SJSA1 (cell line): ENCODE measurements at regions not wholly inside any gene's neighbourhood (a gene's known extent, or its start where the extent isn't known, plus 50 kb on each side); places are given as distances from the start of the nearest gene placed in this dataset.

Experiments used
- DNase-seq, 2 experiments: peaks; one replicate each; pipeline ENCODE4 v3.0.0-alpha.2; 2015 to 2020; ENCODE audit warnings: low spot score in 2 of 2, low read depth in 1 of 2
- H3K27ac ChIP-seq: fragments of 250-450 bp; sonication (Bioruptor Pico); 2 replicates; pipeline ENCODE4 v1.5.1; 2020; ENCODE audit warnings: mild to moderate bottlenecking, moderate library complexity
- H3K27me3 ChIP-seq: fragments of 250-450 bp; sonication (Bioruptor Pico); replicated peaks from 2 replicates; pipeline ENCODE4 v1.5.1; 2020; ENCODE audit warnings: mild to moderate bottlenecking, moderate library complexity
- H3K36me3 ChIP-seq: fragments of 250-450 bp; sonication (Bioruptor Pico); 2 replicates; pipeline ENCODE4 v1.5.1; 2020; ENCODE audit warnings: mild to moderate bottlenecking
- H3K4me1 ChIP-seq: fragments of 250-450 bp; sonication (Bioruptor Pico); replicated peaks from 2 replicates; pipeline ENCODE4 v1.6.1; 2021; ENCODE audit warnings: mild to moderate bottlenecking
- H3K4me3 ChIP-seq: fragments of 250-450 bp; sonication (Bioruptor Pico); 2 replicates; pipeline ENCODE4 v1.5.1; 2020; ENCODE audit warnings: mild to moderate bottlenecking
- H3K9me3 ChIP-seq: fragments of 250-450 bp; sonication (Bioruptor Pico); replicated peaks from 2 replicates; pipeline ENCODE4 v1.5.1; 2020; ENCODE audit warnings: mild to moderate bottlenecking

GRCh38 chr16:5478036-5478435 is 380.4 kb upstream of the EEF2KMT start:
- Histone ChIP-seq H3K4me3 (no peak overlapping the region), H3K27me3 (no peaks in the 10 kb centered on the region), H3K36me3 (no peaks in the 10 kb centered on the region), H3K9me3 (no peaks in the 10 kb centered on the region), H3K27ac (no peak overlapping the region), H3K4me1 (no peaks in the 10 kb centered on the region)
- DNase-seq: no peak

- no peak overlapping the region for H3K4me3 ChIP-seq
- no peaks in the 10 kb centered on the region for H3K9me3 ChIP-seq
- H3K27ac ChIP-seq: no peak overlapping the region
- no peaks in the 10 kb centered on the region for H3K27me3 ChIP-seq
- no peak for DNase-seq
- H3K36me3 ChIP-seq: no peaks in the 10 kb centered on the region
- H3K4me1 ChIP-seq: no peaks in the 10 kb centered on the region
These were observed 379.7 kb upstream of the EEF2KMT start for GRCh38 chr16:5477251-5477650.

- Histone ChIP-seq H3K36me3 (no peaks in the 10 kb centered on the region), H3K9me3 (no peaks in the 10 kb centered on the region), H3K27ac (no peak overlapping the region), H3K4me1 (no peaks in the 10 kb centered on the region), H3K4me3 (no peak overlapping the region), H3K27me3 (no peaks in the 10 kb centered on the region)
- DNase-seq: no peak
These were observed 375.0 kb upstream of the EEF2KMT start for GRCh38 chr16:5472552-5472951.

GRCh38 chr16:5468488-5468887 is 370.9 kb upstream of the EEF2KMT start:
- no peaks in the 10 kb centered on the region for H3K36me3 ChIP-seq
- no peak overlapping the region for H3K27ac ChIP-seq
- no peak for DNase-seq
- no peaks in the 10 kb centered on the region for H3K27me3 ChIP-seq
- H3K4me3 ChIP-seq: no peak overlapping the region
- no peaks in the 10 kb centered on the region for H3K4me1 ChIP-seq
- no peaks in the 10 kb centered on the region for H3K9me3 ChIP-seq

- Histone ChIP-seq H3K4me1 (no peaks in the 10 kb centered on the region), H3K9me3 (no peaks in the 10 kb centered on the region), H3K36me3 (no peaks in the 10 kb centered on the region), H3K27me3 (no peaks in the 10 kb centered on the region), H3K27ac (no peak overlapping the region), H3K4me3 (no peak overlapping the region)
- no peak for DNase-seq
These were observed 370.0 kb upstream of the EEF2KMT start for GRCh38 chr16:5467552-5467951.

- Histone ChIP-seq H3K27me3 (no peaks in the 10 kb centered on the region), H3K36me3 (no peaks in the 10 kb centered on the region), H3K4me3 (no peak overlapping the region), H3K4me1 (no peaks in the 10 kb centered on the region), H3K27ac (no peak overlapping the region), H3K9me3 (no peaks in the 10 kb centered on the region)
- no peak for DNase-seq
These were observed 369.0 kb upstream of the EEF2KMT start for GRCh38 chr16:5466551-5466950.

- Histone ChIP-seq H3K36me3 (no peaks in the 10 kb centered on the region), H3K4me3 (no peak overlapping the region), H3K27me3 (no peaks in the 10 kb centered on the region), H3K9me3 (no peaks in the 10 kb centered on the region), H3K27ac (no peak overlapping the region), H3K4me1 (no peaks in the 10 kb centered on the region)
- no peak for DNase-seq
These were observed 368.1 kb upstream of the EEF2KMT start for GRCh38 chr16:5465714-5466113.

- no peak overlapping the region for H3K4me3 ChIP-seq
- no peaks in the 10 kb centered on the region for H3K27me3 ChIP-seq
- DNase-seq: no peak
- H3K27ac ChIP-seq: no peak overlapping the region
- H3K9me3 ChIP-seq: no peaks in the 10 kb centered on the region
- H3K36me3 ChIP-seq: no peaks in the 10 kb centered on the region
- no peaks in the 10 kb centered on the region for H3K4me1 ChIP-seq
These were observed 366.2 kb upstream of the EEF2KMT start for GRCh38 chr16:5463820-5464219.

- no peaks in the 10 kb centered on the region for H3K36me3 ChIP-seq
- H3K27ac ChIP-seq: no peak overlapping the region
- no peaks in the 10 kb centered on the region for H3K27me3 ChIP-seq
- H3K9me3 ChIP-seq: no peaks in the 10 kb centered on the region
- no peak for DNase-seq
- no peak overlapping the region for H3K4me3 ChIP-seq
- H3K4me1 ChIP-seq: no peaks in the 10 kb centered on the region
These were observed 364.0 kb upstream of the EEF2KMT start for GRCh38 chr16:5461574-5461973.

GRCh38 chr16:5461141-5461540 is 363.5 kb upstream of the EEF2KMT start:
- no peaks in the 10 kb centered on the region for H3K4me1 ChIP-seq
- H3K27me3 ChIP-seq: no peaks in the 10 kb centered on the region
- H3K36me3 ChIP-seq: no peaks in the 10 kb centered on the region
- no peak overlapping the region for H3K27ac ChIP-seq
- DNase-seq: no peak
- H3K4me3 ChIP-seq: no peak overlapping the region
- no peaks in the 10 kb centered on the region for H3K9me3 ChIP-seq

GRCh38 chr16:5460701-5461100 is 363.1 kb upstream of the EEF2KMT start:
- Histone ChIP-seq H3K4me1 (no peaks in the 10 kb centered on the region), H3K27ac (no peak overlapping the region), H3K27me3 (no peaks in the 10 kb centered on the region), H3K9me3 (no peaks in the 10 kb centered on the region), H3K36me3 (no peaks in the 10 kb centered on the region), H3K4me3 (no peak overlapping the region)
- DNase-seq: no peak

- Histone ChIP-seq H3K27ac (no peak overlapping the region), H3K4me1 (no peaks in the 10 kb centered on the region), H3K4me3 (no peak overlapping the region), H3K27me3 (no peaks in the 10 kb centered on the region), H3K9me3 (no peaks in the 10 kb centered on the region), H3K36me3 (no peaks in the 10 kb centered on the region)
- no peak for DNase-seq
These were observed 362.3 kb upstream of the EEF2KMT start for GRCh38 chr16:5459863-5460262.

GRCh38 chr16:5455110-5455509 is 357.5 kb upstream of the EEF2KMT start:
- Histone ChIP-seq H3K4me1 (no peaks in the 10 kb centered on the region), H3K36me3 (no peaks in the 10 kb centered on the region), H3K4me3 (no peak overlapping the region), H3K27me3 (no peaks in the 10 kb centered on the region), H3K9me3 (no peaks in the 10 kb centered on the region), H3K27ac (no peak overlapping the region)
- DNase-seq: no peak

GRCh38 chr16:5454349-5454748 is 356.8 kb upstream of the EEF2KMT start:
- Histone ChIP-seq H3K9me3 (no peaks in the 10 kb centered on the region), H3K4me3 (no peak overlapping the region), H3K27ac (no peak overlapping the region), H3K4me1 (no peaks in the 10 kb centered on the region), H3K36me3 (no peaks in the 10 kb centered on the region), H3K27me3 (no peaks in the 10 kb centered on the region)
- no peak for DNase-seq

- H3K9me3 ChIP-seq: no peaks in the 10 kb centered on the region
- H3K27ac ChIP-seq: no peak overlapping the region
- H3K4me3 ChIP-seq: no peak overlapping the region
- no peaks in the 10 kb centered on the region for H3K36me3 ChIP-seq
- no peak for DNase-seq
- no peaks in the 10 kb centered on the region for H3K4me1 ChIP-seq
- no peaks in the 10 kb centered on the region for H3K27me3 ChIP-seq
These were observed 354.0 kb upstream of the EEF2KMT start for GRCh38 chr16:5451641-5452040.
